NCI-H2029 treated with DMSO at 0.1 percent for 48 hours (cell line): ENCODE measurements at regions not wholly inside any gene's neighbourhood (a gene's known extent, or its start where the extent isn't known, plus 50 kb on each side); places are given as distances from the start of the nearest gene placed in this dataset.

Experiments
- DNase-seq: peaks from one replicate; lab custom pipeline; 2025; lab: John Stamatoyannopoulos, UW

GRCh38 chr12:16972923-16973770, 367.2 kb upstream of the LMO3 start:
- DNase-seq: no peak

GRCh38 chr12:16962889-16963288, 356.9 kb upstream of the LMO3 start:
- DNase-seq: no peak

- no peak for DNase-seq
Observed at GRCh38 chr12:16955083-16955657, 349.2 kb upstream of the LMO3 start.

DNA sequence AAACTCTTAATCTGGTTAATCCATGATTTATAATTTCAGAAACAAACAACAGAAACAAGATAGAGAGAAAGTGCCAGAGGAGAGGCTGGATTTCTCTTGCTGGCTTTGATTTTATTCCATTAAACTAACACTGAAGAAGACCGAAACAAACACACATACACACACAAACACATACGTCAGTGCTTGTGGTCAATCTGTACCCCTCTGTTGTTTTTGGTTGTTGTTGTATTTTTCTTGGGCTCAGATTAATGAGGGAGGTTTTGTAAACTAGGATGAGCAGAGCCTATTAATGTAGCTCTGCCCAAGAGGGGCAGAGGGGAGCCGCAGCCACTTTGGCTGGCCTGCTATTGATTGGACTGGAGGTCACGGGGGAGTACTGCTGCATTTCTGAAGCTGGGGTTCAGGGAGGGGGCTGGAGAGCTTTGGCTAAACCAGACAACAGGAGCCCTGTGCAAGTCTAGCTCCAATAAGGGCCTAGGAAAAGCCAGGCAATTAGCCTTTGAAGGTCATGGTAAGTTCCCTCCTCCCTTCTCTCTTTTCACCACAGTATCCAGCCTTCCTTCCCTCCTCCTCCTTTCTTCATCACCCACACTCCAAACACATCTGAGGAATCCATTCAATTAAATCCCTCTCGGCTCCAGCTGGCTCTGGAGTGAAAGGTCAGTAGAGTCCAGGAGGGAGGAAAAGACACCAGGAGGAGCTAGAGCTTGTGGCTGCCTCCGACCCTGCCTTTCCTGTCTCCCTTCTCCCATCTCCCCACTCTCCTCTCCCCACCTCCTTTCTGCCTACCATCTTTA, 344.1 kb upstream of the LMO3 start:
- DNase-seq: no peak

GRCh38 chr12:16949371-16949770, 343.4 kb upstream of the LMO3 start:
- DNase-seq: no peak

GRCh38 chr12:16946704-16947103, 340.7 kb upstream of the LMO3 start:
- no peak for DNase-seq

- DNase-seq: peak; percentile 75
Observed at GRCh38 chr12:16939871-16940306, 333.9 kb upstream of the LMO3 start.

DNA sequence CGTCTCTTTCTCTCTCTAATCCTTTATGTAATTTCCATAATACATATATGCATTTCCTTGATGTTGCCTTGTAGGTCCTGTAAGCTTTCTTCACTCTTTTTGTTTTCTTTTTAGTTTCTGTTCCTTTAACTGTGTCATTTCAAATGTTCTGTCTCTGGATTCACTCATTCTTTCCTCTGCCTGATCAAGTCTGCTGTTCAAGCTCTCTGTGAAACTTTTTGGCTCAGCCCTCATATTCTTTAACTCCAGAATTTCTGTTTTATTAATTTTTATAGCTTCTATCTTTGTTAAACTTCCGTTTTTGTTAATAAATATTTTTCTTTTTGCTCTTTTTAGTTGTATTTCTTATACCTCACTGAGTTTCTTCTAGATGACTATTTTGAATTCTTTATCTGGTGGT, 321.3 kb upstream of the LMO3 start:
- no peak for DNase-seq

DNA sequence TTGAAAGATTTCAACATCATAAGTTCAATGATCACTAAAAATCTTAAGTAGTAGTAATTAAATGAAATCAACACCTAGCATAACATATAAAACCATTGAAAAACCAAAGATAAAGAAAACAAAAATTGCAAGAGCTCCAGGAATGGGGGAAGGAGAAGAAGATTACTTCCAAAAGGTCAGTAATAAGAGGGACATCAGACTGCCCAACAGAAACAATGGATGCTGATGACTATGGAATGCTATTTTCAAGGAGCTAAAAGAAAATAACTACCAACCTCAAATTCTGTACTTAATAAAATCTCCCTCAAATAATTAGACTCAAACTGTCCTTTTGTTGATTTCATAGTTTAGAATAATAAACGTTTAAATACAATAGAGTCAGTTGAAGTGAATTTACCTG, 314.5 kb upstream of the LMO3 start:
- DNase-seq: no peak

DNA sequence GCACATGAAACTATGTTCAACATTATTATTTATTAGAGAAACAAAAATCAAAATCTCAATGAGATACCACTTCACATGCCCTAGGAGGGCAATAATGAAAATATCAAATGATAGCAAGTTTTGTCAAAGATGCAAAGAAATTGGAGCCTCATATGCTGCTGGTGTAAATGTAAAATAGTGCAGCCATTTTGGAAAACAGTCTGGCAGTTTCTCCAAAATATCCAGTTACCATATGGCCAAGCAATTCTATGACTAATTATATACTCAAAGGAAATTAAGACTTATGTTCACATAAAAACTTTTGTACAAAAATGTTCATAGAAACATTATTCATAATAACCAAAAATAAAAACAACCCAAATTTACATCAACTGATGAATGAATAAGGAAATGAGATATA, 313.6 kb upstream of the LMO3 start:
- DNase-seq: no peak

GRCh38 chr12:16914853-16915252, 308.9 kb upstream of the LMO3 start:
- no peak for DNase-seq

DNA sequence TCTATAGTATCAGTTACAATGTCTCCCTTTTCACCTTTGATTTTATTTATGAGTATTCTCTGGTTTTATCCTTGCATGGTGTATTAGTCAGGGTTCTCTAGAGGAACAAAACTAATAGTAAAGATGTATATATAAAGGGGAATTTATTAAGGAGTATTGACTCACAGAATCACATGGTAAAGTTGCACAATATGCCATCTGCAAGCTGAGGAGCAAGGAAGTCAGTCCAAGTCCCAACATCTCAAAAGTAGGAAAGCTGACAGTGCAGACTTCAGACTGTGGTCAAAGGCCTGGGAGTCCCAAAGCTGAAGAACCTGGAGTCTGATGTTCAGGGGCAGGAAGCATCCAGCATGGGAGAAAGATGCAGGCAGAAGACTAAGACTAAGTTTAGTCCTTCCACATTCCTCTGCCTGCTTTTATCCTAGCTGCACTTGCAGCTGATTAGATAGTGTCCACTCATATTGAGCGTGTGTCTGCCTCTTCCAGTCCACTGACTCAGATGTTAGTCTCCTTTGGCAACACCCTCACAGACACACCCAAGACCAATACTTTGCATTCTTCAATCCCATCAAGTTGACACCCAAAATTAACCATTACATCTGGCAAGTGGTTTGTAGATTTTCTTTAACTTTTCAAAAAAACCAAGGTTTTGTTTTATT, 308.0 kb upstream of the LMO3 start:
- DNase-seq: no peak

DNA sequence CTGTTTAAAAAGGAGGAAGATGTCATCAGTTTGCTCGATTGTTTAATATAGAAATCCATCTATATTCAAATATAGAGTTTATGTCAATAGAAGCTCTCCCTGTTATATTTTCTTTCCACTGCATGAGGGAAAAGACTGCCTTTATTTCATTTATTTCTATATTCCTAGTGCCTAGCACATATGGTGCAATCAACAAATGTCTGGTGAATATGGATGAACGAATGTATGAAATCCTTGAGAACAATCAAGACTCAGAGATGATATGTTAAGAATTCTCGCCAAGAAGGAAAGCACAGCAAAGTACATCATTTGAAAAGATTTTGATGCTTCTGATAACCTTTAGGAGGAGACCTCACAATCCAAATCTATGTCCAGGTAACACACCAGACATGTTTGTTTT, 296.0 kb upstream of the LMO3 start:
- no peak for DNase-seq

DNA sequence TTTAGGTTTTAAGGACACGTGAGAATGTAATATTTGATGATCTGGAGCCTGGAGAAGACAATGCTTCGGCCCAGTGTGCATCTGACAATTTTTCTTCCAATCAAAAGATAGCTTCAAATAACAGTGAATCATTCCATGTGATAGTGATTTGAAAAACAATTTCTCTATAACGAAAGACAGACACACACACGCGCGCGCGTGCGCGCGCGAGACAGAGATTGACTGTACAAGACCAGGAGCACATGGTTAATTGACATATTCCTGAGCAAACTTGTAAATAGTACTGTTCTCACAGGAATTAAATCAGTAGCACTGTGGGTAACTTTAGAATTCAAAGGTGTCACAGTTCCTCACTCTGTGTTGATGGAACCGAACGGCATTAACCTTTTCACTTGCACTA, 287.5 kb upstream of the LMO3 start:
- no peak for DNase-seq

DNA sequence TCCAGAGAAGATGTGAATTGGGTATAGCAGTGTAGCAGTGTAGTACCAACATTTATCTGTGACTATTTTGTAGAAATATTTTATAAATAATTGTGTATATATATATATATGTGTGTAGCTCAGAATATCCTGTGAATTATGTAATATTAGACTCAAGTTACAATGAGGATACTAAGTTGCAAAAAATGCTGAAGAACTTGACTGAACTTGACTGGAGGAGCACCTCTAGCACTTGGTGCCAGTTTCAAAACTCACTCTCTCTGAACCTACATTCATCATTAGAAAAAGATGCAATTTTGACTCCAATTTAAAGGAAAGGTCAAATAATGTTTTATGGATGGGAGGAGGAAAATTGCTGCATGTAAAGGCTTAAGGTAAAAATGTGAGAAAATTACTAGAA, 285.7 kb upstream of the LMO3 start:
- DNase-seq: no peak

GRCh38 chr12:16884819-16885218, 278.9 kb upstream of the LMO3 start:
- no peak for DNase-seq

DNA sequence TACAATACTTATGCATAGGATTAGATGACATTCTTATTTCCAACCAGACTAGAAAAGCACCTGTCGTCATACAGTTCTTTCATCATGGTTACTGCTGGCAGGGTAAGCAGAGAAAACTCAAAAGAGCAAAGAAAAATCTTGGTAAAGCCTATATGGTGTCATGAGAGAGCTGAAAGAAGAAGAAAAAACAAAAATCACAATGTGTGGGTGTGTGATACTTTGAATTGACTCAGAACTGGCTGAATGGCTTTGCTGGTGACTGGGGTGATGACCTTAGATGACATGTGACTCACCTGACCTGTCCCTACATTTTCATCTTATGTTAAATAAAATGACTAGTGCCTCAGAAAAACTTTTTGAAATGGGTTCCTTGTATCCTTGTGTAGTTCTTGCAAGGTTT, 278.1 kb upstream of the LMO3 start:
- DNase-seq: no peak

- no peak for DNase-seq
Observed at GRCh38 chr12:16881986-16882570, 276.1 kb upstream of the LMO3 start.

DNA sequence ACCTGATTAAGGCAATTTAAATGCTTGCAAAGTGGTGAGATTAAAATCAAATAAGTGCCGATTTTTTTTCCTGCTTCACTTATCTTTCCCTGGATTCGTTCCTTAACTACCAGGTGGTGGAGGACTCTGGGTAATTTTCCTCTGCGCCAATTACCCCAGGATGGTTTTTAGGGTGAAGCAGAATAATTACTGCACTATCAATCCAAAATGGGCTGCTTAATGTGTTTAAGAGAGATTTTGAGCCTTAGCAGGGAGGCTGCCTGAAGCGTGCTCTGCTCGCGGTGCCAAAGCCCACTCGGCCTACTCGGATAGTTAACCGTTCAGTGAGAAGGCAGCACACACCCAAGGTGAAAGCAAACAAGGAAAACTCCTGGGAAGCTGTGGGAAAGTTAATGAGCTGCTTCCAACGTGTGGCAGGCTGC, 274.9 kb upstream of the LMO3 start:
- peak; percentile 41 for DNase-seq

- DNase-seq: no peak
Observed at GRCh38 chr12:16870845-16871244, 264.9 kb upstream of the LMO3 start.

DNA sequence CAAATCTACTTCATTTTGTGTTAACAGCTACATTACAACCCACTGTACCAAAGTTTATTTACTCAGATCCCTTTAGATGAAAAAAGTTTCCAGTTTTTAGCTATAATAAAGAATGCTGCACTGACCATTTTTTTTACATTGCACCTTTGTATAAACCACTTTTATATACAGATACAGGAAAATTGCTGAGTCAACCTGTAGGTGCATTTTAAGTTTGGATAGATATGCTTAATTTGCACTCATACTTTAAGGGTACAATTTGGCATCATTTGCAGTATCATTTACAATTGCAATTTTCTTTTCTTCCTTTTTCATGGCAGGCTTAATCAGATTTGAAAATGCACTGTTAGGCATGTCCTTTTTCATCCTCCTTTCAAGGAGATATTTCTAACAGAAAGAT, 257.8 kb upstream of the LMO3 start:
- no peak for DNase-seq

GRCh38 chr12:16857456-16857923, 251.5 kb upstream of the LMO3 start:
- DNase-seq: no peak
